ENCODE measurements at regions not wholly inside any gene's neighbourhood (a gene's known extent, or its start where the extent isn't known, plus 50 kb on each side); places are given as distances from the start of the nearest gene placed in this dataset.

GRCh38 chr20:52859156-52859876, 112.8 kb upstream of the TSHZ2 start:
- DNase-seq: no peak

GRCh38 chr20:52852714-52853113, 119.4 kb upstream of the TSHZ2 start:
- no peak for DNase-seq

GRCh38 chr20:52847731-52848359, 124.3 kb upstream of the TSHZ2 start:
- DNase-seq: no peak

GRCh38 chr20:52847029-52847660, 125.0 kb upstream of the TSHZ2 start:
- no peak for DNase-seq

- DNase-seq: no peak
These were observed 127.1 kb upstream of the TSHZ2 start for GRCh38 chr20:52845044-52845443.

GRCh38 chr20:52843425-52843824, 128.7 kb upstream of the TSHZ2 start:
- DNase-seq: no peak

- DNase-seq: no peak
These were observed 131.2 kb upstream of the TSHZ2 start for GRCh38 chr20:52841003-52841402.

GRCh38 chr20:52840041-52840440, 132.1 kb upstream of the TSHZ2 start:
- DNase-seq: no peak

GRCh38 chr20:52838510-52839241, 133.5 kb upstream of the TSHZ2 start:
- DNase-seq: no peak

- no peak for DNase-seq
These were observed 134.8 kb upstream of the TSHZ2 start for GRCh38 chr20:52837378-52837777.

- DNase-seq: no peak
These were observed 138.3 kb upstream of the TSHZ2 start for GRCh38 chr20:52833901-52834300.

- no peak for DNase-seq
These were observed 139.9 kb upstream of the TSHZ2 start for GRCh38 chr20:52832151-52832774.

GRCh38 chr20:52830598-52830997, 141.6 kb upstream of the TSHZ2 start:
- no peak for DNase-seq

- no peak for DNase-seq
These were observed 143.0 kb upstream of the TSHZ2 start for GRCh38 chr20:52829111-52829510.

GRCh38 chr20:52828199-52828598, 144.0 kb upstream of the TSHZ2 start:
- DNase-seq: no peak

- DNase-seq: no peak
These were observed 145.4 kb upstream of the TSHZ2 start for GRCh38 chr20:52826722-52827121.

- no peak for DNase-seq
These were observed 145.8 kb upstream of the TSHZ2 start for GRCh38 chr20:52826321-52826720.

GRCh38 chr20:52824494-52825216, 147.5 kb upstream of the TSHZ2 start:
- no peak for DNase-seq

- no peak for DNase-seq
These were observed 148.9 kb upstream of the TSHZ2 start for GRCh38 chr20:52823303-52823702.

- no peak for DNase-seq
These were observed 151.4 kb upstream of the TSHZ2 start for GRCh38 chr20:52820641-52821292.

GRCh38 chr20:52818491-52818890, 153.7 kb upstream of the TSHZ2 start:
- no peak for DNase-seq

- no peak for DNase-seq
These were observed 154.2 kb upstream of the TSHZ2 start for GRCh38 chr20:52817981-52818380.
